Lung microvascular endothelial cell (primary cell): ENCODE measurements at regions not wholly inside any gene's neighbourhood (a gene's known extent, or its start where the extent isn't known, plus 50 kb on each side); places are given as distances from the start of the nearest gene placed in this dataset.

ENCODE experiments used
- DNase-seq, 2 donors: peaks; one replicate each; pipeline versions ENCODE4 v3.0.0 to v3.0.0-alpha.2; 2010; ENCODE audit warnings: low read depth in 2 of 2

- peak; percentile 9 to 72 for DNase-seq
Measured at GRCh38 chr4:10753856-10754402, 69.4 kb upstream of the CLNK start.

- peak; percentile 54 to 61 for DNase-seq
Measured at GRCh38 chr4:10753336-10753735, 68.8 kb upstream of the CLNK start.

GRCh38 chr4:10750714-10751113 is 66.1 kb upstream of the CLNK start:
- DNase-seq, result peak in 1 of 2 donors; percentile 54

GRCh38 chr4:10747186-10747585 is 62.6 kb upstream of the CLNK start:
- DNase-seq, result no peak

GRCh38 chr4:10746371-10747171 is 62.0 kb upstream of the CLNK start:
- peak in 1 of 2 donors; percentile 6 for DNase-seq

- no peak for DNase-seq
Measured at GRCh38 chr4:10743357-10743756, 58.8 kb upstream of the CLNK start.

GRCh38 chr4:10741961-10742699 is 57.6 kb upstream of the CLNK start:
- DNase-seq, result no peak

GRCh38 chr4:10740891-10741620 is 56.5 kb upstream of the CLNK start:
- DNase-seq, result no peak

GRCh38 chr4:10740251-10740650 is 55.7 kb upstream of the CLNK start:
- DNase-seq, result no peak

GRCh38 chr4:10738826-10739489 is 54.4 kb upstream of the CLNK start:
- DNase-seq, result peak in 1 of 2 donors; percentile 40

- peak in 1 of 2 donors; percentile 22 for DNase-seq
Measured at GRCh38 chr4:10737337-10737736, 52.8 kb upstream of the CLNK start.

GRCh38 chr4:10736895-10737294 is 52.3 kb upstream of the CLNK start:
- no peak for DNase-seq

GRCh38 chr4:10736266-10736665 is 51.7 kb upstream of the CLNK start:
- no peak for DNase-seq

GRCh38 chr4:10734697-10735096 is 50.1 kb upstream of the CLNK start:
- no peak for DNase-seq
